GM19023 (cell line): ENCODE measurements at regions not wholly inside any gene's neighbourhood (a gene's known extent, or its start where the extent isn't known, plus 50 kb on each side); places are given as distances from the start of the nearest gene placed in this dataset.
"Not testable (repeated sequence)": the region's sequence is repeated elsewhere in the genome, so short reads cannot be mapped to it uniquely, and the experiment has no call there.

Experiments used
- ATAC-seq: cut with Tn5 transposase; IDR thresholded peaks from one replicate; pipeline ENCODE4 v1.9.1; 2021; ENCODE audit warnings: mild to moderate bottlenecking, moderate library complexity; ENCODE audit not compliant: unreplicated experiment

DNA sequence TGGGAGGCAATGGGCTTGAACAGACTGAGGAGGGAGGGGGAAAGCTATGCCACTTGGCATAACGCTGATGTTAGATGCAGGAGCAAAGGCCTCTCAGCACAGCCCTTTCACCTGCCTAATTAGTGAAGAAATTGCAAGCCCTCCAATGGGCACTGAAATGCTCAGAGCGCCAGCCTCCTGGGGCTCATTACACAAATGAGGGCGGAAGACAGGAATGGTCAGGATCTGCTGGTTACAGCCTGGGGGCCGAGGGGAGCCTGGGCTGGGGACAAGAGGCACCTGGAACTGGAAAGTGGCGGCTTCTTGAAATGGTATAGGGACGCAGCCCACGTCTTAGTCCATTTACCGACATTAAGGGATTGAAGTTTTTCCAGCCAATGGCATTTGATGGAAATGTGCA, 50.2 kb upstream of the PLET1 start:
- no peak for ATAC-seq

DNA sequence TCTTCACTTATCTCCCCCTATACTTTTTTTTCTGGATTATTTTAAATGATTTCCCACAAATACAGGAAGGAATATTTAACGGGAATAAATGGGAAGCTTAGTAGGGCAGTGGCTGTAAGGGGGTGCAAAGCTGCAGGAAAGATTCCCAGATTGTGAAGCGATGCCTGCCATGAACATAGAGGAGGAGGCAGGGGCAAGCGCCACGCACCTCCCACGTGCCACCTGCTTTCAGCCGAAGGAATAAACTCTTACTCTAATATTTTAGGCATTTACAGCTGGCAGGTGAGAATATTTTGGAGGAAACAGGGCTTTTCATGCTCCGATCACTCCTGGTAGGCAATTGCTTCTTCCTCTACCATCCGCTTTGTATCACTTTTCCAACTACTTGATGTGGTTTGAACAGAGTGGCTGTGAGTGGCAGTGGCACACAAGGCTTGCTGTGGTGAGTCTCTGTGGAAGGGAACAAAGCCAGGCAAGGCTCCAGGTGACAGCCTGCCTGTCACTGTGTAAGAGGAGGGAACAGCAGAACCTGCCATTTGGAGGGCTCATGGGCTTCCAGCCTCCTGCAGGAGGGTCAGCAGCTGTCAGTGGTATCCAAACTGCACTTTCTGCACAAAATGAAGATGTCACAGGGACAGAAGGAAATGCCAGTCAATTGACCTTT, 54.5 kb upstream of the PLET1 start:
- ATAC-seq: no peak

GRCh38 chr11:112315861-112316739, 55.4 kb upstream of the PLET1 start:
- no peak for ATAC-seq

GRCh38 chr11:112316971-112317370, 56.3 kb upstream of the PLET1 start:
- ATAC-seq: no peak

- no peak for ATAC-seq
Measured at GRCh38 chr11:112318184-112318591, 57.5 kb upstream of the PLET1 start.

DNA sequence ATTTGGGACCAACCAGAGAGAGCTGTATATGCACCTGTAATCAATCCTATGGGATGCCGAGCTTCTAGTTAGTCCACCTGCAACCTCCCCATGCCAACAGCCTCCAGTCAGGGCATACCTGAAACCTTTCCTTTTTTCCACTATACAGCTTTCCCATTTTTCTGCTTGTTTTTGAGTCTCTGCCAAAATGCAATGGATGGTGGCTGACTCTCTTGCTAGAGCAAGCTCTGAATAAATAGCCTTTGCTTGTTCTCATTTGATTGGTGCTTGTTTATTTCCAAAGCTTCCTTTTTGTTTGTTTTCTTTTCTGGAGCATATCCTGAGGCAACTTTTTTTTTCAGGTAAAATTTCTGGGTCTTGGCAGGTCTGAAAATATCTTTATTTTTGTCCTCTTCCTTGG, 58.0 kb upstream of the PLET1 start:
- ATAC-seq: no peak

- ATAC-seq: no peak
Measured at GRCh38 chr11:112320668-112321067, 60.0 kb upstream of the PLET1 start.

GRCh38 chr11:112321501-112322172, 61.0 kb upstream of the PLET1 start:
- no peak for ATAC-seq

DNA sequence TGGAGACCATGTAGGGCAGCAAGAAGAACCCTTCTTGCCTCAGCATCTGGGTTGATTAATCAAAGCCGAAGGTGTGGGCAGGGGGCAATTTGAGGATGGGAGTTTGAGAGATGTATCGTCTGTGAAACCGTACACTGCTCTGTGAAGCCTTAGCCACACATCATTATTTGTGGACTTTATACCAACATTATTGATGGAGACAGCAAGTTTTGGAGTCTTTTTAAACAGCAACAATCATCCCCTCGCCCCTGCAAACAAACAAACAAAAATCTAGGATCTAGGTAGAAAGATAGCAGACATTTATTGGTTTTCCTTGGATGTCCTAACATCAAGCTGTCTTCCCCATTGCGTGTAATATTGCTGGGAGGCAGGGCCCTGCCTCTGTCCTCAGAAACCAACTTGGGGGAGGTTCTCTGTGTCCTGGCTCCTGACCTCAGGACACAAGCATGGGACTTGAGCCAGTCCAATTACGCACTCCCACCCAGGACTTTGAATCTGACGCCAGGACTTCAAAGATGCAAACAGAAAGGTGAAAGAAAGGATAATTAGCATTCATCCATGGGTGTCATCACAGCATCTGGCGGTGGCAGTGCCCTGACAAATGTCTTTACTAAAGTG, 61.6 kb upstream of the PLET1 start:
- no peak for ATAC-seq

DNA sequence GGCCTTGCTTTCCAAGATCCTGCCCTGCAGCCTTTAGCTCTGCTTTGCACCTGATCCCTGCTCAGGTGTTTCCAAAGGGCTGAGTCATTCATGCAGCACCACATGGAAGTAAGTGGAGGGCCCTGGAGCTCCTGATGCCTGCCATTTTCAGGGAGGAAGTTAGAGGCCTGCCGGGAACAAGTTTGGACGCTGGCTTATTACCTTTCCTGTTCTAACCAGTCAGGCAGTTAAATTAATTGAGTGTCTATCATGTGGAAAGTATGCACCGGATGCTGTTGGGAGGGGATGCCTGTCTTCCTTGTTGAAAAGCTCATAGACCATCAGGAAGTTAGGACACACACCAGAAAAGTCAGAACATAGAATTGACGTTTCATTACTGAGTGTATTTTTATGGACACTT, 73.7 kb upstream of the PLET1 start:
- ATAC-seq: no peak

DNA sequence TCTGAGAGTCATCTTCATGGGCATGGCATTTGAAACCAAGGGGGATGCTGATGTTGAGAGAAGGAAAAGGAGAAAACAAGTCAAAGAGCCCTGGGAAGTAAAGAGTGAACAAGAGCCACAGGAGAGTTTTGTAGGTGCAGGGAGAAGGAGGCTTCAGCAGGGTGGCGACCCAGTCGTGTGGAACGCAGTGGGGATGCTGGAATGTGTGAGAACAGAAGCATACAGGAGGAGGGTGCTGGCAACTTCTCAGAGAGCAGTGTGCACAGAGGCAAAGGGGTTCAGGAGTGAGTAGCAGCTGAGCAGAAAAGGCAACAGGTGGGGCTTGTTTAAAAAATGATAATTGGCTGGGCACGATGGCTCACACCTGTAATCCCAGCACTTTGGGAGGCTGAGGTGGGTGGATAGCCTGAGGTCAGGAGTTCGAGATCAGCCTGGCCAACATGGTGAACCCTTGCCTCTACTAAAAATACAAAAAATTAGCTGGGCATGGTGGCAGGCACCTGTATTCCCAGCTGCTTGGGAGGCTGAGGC, 75.8 kb upstream of the PLET1 start:
- no peak for ATAC-seq

- no peak for ATAC-seq
Measured at GRCh38 chr11:112339566-112339965, 78.9 kb upstream of the PLET1 start.

- no peak for ATAC-seq
Measured at GRCh38 chr11:112343368-112344039, 82.8 kb upstream of the PLET1 start.

DNA sequence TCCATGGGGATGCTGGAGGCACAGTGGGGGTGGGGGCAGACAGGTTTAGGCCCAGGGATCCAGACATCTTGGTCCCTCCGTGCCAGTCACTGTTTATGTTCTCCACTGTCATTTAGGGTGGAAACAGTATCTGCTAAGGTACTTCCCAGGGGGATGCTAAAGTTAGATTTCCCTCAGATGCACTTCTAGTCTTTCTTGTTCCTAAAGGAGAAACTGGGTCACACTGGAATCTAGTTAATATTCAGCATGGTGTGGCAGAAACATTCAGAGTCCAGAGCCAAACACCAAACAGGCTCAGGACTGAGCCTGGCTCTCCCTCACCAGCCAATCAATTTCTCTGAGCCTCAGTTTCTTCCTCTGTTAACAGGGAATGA, 83.4 kb upstream of the PLET1 start:
- no peak for ATAC-seq

- no peak for ATAC-seq
Measured at GRCh38 chr11:112345166-112345565, 84.5 kb upstream of the PLET1 start.

DNA sequence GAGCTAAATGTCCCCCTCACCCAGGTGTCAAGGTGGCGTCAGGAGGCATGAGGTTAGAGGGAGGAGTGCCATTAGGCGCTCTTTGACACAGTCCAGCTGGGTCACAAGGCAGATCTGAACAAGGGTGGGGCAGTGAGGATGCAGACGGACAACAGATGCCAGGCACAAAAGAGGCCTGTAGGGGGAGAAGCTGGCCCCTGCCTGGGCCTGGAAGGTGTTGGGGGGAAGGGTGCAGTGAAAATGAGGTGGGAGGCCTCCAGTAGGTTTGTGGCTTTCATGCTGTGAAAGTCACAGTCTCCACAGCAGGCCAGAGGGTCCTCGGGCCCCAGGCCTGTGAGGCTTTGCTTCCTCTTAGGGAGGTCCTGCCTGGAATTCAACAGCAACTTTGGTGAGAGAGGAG, 85.0 kb upstream of the PLET1 start:
- no peak for ATAC-seq

- ATAC-seq: no peak
Measured at GRCh38 chr11:112346586-112346985, 85.9 kb upstream of the PLET1 start.

GRCh38 chr11:112348480-112349029, 87.9 kb upstream of the PLET1 start:
- ATAC-seq: no peak

DNA sequence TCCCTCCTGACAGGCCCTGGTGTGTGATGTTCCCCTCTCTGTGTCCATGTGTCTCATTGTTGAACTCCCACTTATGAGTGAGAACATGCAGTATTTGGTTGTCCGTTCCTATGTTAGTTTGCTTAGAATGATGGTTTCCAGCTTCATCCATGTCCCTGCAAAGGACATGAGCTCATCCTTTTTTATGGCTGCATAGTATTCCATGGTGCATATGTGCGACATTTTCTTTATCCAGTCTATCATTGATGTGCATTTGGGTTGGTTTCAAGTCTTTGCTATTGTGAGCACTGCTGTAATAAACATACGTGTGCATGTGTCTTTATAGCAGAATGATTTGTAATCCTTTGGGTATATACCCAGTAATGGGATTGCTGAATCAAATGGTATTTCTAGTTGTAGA, 90.8 kb upstream of the PLET1 start:
- not testable (repeated sequence) for ATAC-seq

- ATAC-seq: no peak
Measured at GRCh38 chr11:112352907-112353306, 92.2 kb upstream of the PLET1 start.
